ENCODE measurements at regions not wholly inside any gene's neighbourhood (a gene's known extent, or its start where the extent isn't known, plus 50 kb on each side); places are given as distances from the start of the nearest gene placed in this dataset.

DNA sequence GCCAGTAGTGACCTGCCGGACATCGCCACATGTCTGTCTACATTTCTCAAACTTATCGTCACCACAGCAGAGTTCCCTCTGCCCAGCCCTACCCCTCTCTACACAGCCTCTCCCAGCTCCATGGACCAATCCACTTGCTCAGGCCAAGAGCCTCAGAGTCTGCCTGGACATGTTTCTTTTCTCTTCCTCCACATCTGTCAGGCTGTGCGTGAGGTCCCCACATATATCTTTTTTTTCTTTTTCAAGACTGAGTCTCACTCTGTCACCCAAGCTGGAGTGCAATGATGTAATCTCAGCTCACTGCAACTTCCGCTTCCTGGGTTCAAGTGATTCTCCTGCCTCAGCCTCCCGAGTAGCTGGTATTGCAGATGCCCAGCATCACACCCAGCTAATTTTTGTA, 62.7 kb upstream of the GGTA1 start:
- peak in 6 of 8 experiments; percentile 5 to 61 (median 19) for ATAC-seq (replicated peaks in 6 of 8)
- no peak overlapping the region for H3K27ac ChIP-seq
- WGBS, 10 experiments = 20 to 100% (median 86%) methylated on average over 1 to 6 of the region's 6 CpGs; no CpG with 5 or more reads in 3 of the 10 experiments
- no peak overlapping the region for H3K4me3 ChIP-seq
- peaks cover 20 to 21% of the 10 kb centered on the region in 2 donors for H3K4me1 ChIP-seq (replicated peaks in 1 of 2)
- in situ Hi-C loops (cut with MboI; ENCODE audit: low pct_unique_long_range_greater_than_20kb in 2 of 9, low sequenced_read_pairs in 9 of 9, unreplicated experiment in 9 of 9) = loop anchor here in 2 of 9 experiments (25.0 kb wide), 2 partner anchors 125 to 425 kb away; no protein-coding TSS in a partner anchor

DNA sequence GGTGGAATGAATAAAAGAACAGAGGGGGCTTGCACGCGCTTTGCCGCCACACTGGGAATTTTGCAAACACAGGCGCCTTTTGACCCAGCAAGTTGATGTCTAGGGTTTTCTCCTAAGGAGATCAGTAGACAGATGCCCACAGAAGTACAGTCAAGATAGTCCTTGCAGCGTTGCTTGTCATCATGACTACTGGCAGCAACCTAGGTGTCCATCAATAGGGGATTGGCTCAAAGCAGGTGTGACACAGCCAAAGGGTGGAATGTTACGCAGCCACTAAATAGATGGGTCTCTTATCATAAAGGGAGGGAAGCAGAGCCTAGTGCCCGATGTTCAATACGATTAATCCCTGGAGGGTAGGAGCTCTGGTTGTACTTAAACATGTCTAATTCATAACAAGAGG, 63.8 kb upstream of the GGTA1 start:
- in situ Hi-C loops (cut with MboI; ENCODE audit: low pct_unique_long_range_greater_than_20kb in 2 of 9, low sequenced_read_pairs in 9 of 9, unreplicated experiment in 9 of 9) = loop anchor here in 2 of 9 experiments (25.0 kb wide), 2 partner anchors 124 to 424 kb away; no protein-coding TSS in a partner anchor
- H3K4me3 ChIP-seq = no peak overlapping the region
- 51 to 100% (median 85%) methylated on average over 1 to 7 of the region's 8 CpGs; no CpG with 5 or more reads in 3 of the 10 experiments for WGBS, 10 experiments
- H3K27ac ChIP-seq = no peak overlapping the region
- peaks cover 22 to 25% of the 10 kb centered on the region in 2 donors for H3K4me1 ChIP-seq (replicated peaks in 1 of 2)
- no peak for ATAC-seq (replicated peaks in 6 of 8)

DNA sequence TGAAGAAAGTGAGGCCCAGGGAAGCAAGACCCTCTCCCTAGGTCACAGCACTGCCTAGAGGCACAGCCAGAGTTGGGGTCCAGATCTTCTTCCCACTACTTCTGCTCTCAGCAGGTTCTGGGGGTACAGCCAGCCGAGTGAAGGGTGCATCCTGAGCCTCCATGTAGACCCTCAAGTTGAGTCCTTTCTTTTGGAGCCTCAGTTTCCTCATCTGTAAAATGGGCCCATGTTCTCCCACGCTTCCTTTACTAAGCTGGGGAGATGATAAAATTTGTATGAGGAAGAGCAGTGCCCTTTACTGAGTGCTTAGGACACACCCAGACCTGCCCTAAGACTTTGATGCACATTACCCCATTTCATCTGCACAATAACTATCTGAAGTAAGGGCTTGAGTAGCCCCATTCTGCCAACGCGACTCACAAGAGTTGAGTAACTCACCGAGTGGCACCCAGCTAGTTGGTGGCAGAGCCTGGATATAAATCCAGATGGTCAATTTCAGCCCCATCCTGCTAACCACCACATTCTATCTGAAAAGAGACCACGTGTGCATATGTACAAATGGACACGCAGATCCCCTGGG, 64.3 kb upstream of the GGTA1 start:
- in situ Hi-C loops (cut with MboI; ENCODE audit: low pct_unique_long_range_greater_than_20kb in 2 of 9, low sequenced_read_pairs in 9 of 9, unreplicated experiment in 9 of 9) = loop anchor here in 2 of 9 experiments (25.0 kb wide), 2 partner anchors 123 to 423 kb away; no protein-coding TSS in a partner anchor
- Histone ChIP-seq H3K4me3 (no peak overlapping the region), H3K4me1 (replicated peaks in 1 of 2) (peaks cover 27 to 30% of the 10 kb centered on the region in 2 donors), H3K27ac (no peak overlapping the region)
- WGBS, 10 experiments = 60 to 100% (median 87%) methylated on average over 1 to 6 of the region's 7 CpGs; no CpG with 5 or more reads in 6 of the 10 experiments
- no peak for ATAC-seq (replicated peaks in 6 of 8)

DNA sequence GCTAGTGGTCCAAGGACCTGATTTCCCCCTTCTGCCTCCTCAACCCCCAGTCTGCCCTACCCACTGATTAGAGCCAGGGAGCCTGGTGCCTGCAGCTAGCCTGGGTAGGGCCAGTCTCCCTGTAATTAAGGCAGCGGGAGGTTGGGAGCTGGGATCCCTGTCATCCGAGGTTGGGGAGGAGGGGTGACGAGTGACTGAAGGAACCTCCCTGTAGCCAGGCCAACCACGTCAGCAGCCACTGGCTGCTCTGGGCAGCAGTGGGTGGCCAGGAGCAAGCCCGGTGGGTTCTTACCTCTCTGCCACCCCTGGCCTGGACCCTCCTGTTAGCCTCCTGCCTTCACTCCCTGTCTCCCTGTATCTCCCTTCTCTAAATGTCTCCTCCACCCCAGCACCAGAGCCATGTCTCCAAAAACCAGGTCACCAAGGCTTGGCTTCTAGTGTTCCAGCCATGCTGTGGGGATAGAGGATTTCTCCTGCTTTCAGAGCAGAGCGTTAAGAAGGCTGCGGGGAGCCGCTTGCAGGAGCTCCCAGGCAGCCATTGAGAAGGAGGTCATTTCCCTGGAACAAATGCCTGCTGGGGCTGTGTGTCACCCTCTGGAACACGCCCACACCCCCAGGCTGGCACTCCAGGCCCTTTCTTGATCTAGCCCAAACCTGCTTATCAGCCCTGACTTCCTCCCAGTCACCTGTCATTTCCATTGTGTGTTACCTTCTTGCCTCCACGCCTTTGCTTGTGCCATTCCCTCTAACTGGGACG, 65.0 kb upstream of the GGTA1 start:
- no peak overlapping the region for H3K27ac ChIP-seq
- H3K4me1 ChIP-seq (replicated peaks in 1 of 2) = peaks cover 29 to 34% of the 10 kb centered on the region in 2 donors
- in situ Hi-C loops (cut with MboI; ENCODE audit: low pct_unique_long_range_greater_than_20kb in 2 of 9, low sequenced_read_pairs in 9 of 9, unreplicated experiment in 9 of 9) = loop anchor here in 2 of 9 experiments (25.0 kb wide), 2 partner anchors 123 to 423 kb away; no protein-coding TSS in a partner anchor
- 46 to 97% (median 86%) methylated on average over 1 to 5 of the region's 11 CpGs; no CpG with 5 or more reads in 3 of the 10 experiments for WGBS, 10 experiments
- H3K4me3 ChIP-seq = no peak overlapping the region
- no peak for ATAC-seq (replicated peaks in 6 of 8)

DNA sequence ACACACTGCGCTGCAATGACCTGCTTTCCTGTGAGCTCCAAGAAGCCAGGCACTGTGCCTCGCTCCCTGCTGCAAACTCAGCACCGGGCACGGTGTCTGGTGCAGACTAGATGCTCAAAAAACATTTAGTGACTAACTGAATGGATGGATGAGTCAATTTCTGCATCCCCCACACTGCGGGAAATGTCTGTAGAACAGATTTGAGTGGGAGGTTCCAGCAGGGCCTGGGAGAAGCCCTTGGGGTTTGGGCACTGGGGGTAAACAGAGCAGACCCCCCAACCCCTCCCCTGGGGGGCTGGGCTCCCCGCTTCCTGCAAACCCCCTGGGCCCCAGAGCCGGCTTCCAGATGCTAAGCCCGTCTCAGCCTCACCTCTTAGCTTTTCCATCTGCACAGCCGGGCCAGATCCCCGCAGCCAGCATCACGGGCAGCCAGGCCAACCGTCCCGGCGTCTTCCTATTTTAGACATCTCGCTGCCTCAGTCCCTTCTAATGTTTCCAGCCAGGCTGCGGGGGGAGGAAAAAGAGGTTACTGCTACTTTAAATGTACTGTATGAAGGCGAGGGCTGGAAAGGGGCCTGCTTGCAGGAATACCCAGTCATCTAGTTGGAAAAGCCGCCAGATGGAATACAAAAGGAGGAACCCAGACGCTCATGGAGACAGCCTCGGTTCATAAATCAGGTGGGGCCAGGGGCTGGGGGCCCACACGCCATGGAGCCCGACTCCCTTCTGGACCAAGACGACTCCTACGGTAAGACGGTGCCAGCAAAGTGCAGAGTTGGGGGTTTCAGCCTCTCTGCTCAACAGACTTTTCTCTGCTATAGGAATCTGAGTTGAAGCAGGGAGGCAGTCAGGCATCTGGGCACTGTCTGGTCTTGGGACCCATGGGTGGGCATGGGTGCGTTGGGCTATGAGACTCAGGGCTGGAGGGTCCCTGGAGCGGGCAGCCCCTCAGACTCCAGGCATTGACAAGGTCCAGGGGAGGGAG, 67.1 kb upstream of the GGTA1 start:
- in situ Hi-C loops (cut with MboI; ENCODE audit: low pct_unique_long_range_greater_than_20kb in 2 of 9, low sequenced_read_pairs in 9 of 9, unreplicated experiment in 9 of 9) = loop anchor here in 2 of 9 experiments (25.0 kb wide), 2 partner anchors 121 to 421 kb away; no protein-coding TSS in a partner anchor
- Histone ChIP-seq H3K27ac (peak overlapping the region; percentile 23 to 31), H3K4me1 (replicated peaks in 1 of 2) (peaks cover 29 to 34% of the 10 kb centered on the region in 2 donors), H3K4me3 (no peak overlapping the region)
- 0 to 80% (median 25%) methylated on average over 1 to 12 of the region's 27 CpGs; no CpG with 5 or more reads in 2 of the 10 experiments for WGBS, 10 experiments
- peak in 5 of 8 experiments; percentile 55 to 79 (median 67) for ATAC-seq (replicated peaks in 6 of 8)

DNA sequence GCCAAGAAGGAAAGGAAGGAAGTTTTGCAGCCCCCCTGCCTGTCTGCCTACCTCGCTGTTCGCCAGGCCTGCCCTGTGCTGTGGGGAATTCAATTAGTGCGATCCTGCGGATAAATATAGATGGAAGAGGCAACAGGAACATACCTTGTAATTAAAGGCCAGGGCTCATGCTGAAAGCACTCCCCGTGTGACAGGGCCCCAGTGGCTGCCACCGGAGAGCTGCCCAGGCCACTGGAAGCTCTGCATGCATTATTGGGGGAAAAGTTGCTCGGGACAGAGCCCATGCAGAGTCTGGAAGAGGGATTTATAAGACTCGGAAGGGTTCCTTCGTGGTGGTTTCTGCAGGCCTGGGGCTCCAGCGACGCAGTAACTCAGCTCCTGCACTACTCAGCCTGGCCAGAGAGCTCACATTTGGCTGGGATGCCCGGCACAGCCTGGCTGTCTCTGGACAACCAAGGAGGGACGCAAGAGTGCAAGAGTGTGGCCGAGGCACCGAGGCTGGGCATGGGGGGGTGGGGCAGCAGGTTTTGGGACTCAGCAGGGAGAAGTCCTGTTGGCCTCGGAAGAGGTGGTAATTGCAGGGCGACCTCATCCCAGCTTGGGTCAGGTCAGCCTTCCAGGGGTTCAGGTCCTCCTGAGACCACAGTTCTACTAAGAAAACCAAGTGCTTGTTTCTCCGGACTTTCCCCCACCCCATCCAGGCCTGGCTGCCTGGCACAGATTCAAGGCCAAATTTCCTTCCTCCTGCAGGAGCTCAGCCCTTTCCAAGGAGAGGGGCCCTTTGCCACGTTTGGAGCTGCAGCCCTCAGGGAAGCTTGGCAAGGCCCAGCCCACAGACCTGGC, 68.1 kb upstream of the GGTA1 start:
- peak in 5 of 8 experiments; percentile 32 to 49 (median 38) for ATAC-seq (replicated peaks in 6 of 8)
- Histone ChIP-seq H3K4me1 (replicated peaks in 1 of 2) (peaks cover 29 to 34% of the 10 kb centered on the region in 2 donors), H3K4me3 (no peak overlapping the region), H3K27ac (peak overlapping the region; percentile 23 to 31)
- in situ Hi-C loops (cut with MboI; ENCODE audit: low pct_unique_long_range_greater_than_20kb in 2 of 9, low sequenced_read_pairs in 9 of 9, unreplicated experiment in 9 of 9) = loop anchor here in 2 of 9 experiments (25.0 kb wide), 2 partner anchors 120 to 420 kb away; no protein-coding TSS in a partner anchor
- WGBS, 10 experiments = 8 to 100% (median 50%) methylated on average over 1 to 7 of the region's 19 CpGs; no CpG with 5 or more reads in 2 of the 10 experiments

DNA sequence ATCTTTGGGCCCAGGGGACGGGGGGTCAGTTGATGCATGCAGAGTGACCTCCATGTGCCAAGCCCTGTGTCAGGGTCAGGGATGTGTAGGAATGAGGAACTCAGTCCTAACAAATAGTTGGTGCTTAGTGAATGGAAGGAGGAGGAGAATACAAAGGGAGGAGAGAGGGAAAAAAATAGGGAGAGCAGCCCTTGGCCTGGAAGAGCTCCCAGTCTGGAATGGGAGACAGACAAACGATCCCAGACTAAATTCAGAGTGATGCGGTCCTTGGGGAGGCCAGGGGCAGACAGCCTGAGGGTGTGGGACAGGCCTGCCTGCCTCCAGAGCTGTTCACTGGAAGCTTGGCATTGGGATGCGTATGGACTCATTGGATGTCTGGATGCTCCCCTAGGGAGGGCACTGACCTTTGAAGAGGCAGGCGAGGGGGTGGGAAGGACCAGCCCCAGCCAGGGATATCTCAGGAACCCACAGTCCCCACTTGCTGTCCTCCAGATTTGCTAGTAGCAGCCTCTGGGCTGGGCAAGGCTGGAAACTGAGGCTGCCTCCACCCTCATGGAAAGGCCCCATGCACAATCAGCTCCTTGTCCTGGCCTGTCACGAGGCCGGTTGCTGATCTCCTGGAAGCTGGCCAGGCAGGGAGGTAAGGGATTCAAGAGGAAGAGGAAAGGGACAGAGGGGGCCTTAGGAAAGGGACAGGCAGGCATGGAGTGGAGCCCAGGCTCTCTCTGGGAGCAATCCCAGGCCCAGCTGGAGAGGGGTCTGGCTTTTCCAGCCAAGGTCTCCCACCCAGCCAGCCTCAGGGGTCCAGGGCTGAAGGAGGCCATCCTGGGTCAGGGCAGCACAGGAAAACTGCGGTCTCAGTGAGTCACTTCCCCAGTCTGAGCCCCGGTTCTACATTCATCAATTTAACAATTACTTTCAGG, 69.0 kb upstream of the GGTA1 start:
- 8 to 92% (median 30%) methylated on average over 1 to 2 of the region's 9 CpGs; no CpG with 5 or more reads in 4 of the 10 experiments for WGBS, 10 experiments
- in situ Hi-C loops (cut with MboI; ENCODE audit: low pct_unique_long_range_greater_than_20kb in 2 of 9, low sequenced_read_pairs in 9 of 9, unreplicated experiment in 9 of 9) = loop anchor here in 2 of 9 experiments (25.0 kb wide), 2 partner anchors 119 to 419 kb away; no protein-coding TSS in a partner anchor
- peaks cover 29 to 35% of the 10 kb centered on the region in 2 donors for H3K4me1 ChIP-seq (replicated peaks in 1 of 2)
- ATAC-seq (replicated peaks in 6 of 8) = peak in 2 of 8 experiments; percentile 22 to 54
- H3K4me3 ChIP-seq = no peak overlapping the region
- no peak overlapping the region for H3K27ac ChIP-seq

DNA sequence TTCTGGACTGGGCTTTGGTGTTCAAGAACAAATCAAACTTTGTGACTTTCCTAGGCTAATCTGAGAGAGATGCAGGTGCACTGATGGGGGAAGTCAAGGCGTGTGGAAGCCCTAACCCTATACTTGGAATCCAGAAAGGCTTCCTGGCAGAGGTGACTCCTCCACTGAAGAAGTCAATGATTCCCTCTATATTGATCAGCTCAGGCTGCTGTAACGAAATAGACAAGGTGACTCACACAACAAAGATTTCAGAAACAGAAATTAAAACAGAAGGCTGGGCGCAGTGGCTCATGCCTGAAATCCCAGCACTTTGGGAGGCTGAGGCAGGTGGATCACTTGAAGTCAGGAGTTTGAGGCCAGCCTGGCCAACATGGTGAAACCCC, 69.6 kb upstream of the GGTA1 start:
- in situ Hi-C loops (cut with MboI; ENCODE audit: low pct_unique_long_range_greater_than_20kb in 2 of 9, low sequenced_read_pairs in 9 of 9, unreplicated experiment in 9 of 9) = loop anchor here in 2 of 9 experiments (25.0 kb wide), 2 partner anchors 118 to 418 kb away; no protein-coding TSS in a partner anchor
- Histone ChIP-seq H3K4me3 (no peak overlapping the region), H3K4me1 (replicated peaks in 1 of 2) (peaks cover 34 to 42% of the 10 kb centered on the region in 2 donors), H3K27ac (no peak overlapping the region)
- 39 to 100% (median 80%) methylated on average over 1 to 3 of the region's 3 CpGs; no CpG with 5 or more reads in 3 of the 10 experiments for WGBS, 10 experiments
- no peak for ATAC-seq (replicated peaks in 6 of 8)

DNA sequence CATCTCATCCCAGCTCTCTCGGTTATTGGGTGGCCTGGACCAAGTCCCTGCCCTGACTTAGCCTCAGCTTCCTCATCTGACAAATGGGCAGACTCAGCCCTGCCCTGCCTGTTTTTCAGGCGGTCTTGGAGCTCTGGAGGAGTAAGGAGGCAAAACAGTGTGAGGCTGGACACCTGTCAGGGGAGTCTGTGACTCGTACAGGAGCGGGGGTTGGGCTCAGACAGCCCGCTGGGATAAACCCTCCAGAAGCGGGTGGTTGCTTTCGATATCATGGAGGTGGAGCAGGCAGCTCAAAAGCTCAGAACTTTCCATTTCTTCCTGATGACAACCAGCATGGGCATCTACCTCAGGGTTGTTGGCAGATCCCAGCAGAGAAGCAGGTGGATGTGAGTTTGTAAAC, 72.9 kb upstream of the GGTA1 start:
- in situ Hi-C loops (cut with MboI; ENCODE audit: low pct_unique_long_range_greater_than_20kb in 2 of 9, low sequenced_read_pairs in 9 of 9, unreplicated experiment in 9 of 9) = loop anchor here in 2 of 9 experiments (25.0 kb wide), 2 partner anchors 115 to 415 kb away; no protein-coding TSS in a partner anchor
- Histone ChIP-seq H3K27ac (no peak overlapping the region), H3K4me1 (replicated peaks in 1 of 2) (peaks cover 39 to 51% of the 10 kb centered on the region in 2 donors), H3K4me3 (no peak overlapping the region)
- WGBS, 10 experiments = 70 to 100% (median 76%) methylated on average over 1 to 4 of the region's 7 CpGs; no CpG with 5 or more reads in 6 of the 10 experiments
- ATAC-seq (replicated peaks in 6 of 8) = no peak

DNA sequence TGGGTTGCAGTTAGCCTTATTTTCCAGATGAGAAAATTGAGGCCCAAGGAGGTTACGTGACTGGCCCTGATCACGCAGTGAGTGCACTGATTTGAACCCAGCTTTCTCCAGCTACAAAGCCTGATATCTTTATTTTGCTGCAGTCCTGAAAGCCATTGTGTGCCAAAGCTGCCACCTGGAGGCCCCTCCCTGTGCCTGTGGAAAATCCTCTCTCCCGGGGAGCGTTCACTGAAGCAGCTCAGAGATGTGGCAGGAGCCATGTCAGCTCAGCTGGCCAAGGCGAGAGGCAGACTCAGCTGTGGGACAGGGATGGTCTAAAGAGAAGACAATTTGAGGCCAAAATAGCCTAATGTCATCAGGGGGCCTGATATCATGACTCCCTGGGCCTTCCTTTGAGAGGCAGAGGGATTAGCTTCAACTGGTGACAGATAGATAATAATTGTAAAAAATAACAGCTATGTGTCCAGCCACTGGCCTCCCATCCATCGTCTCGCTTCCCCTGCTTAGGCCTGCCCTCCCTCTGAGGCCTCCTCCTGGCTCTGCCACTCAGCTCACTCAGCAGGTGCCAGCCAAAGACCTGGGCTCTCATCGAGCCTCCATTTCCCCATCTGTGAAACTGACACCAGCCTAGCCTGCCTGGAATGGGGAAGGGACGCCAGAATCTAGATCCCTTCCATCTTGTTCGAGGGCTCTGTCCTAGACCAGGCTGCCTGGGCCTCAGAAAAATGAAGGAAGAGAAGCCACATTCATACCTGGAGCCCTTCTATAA, 74.3 kb upstream of the GGTA1 start:
- 64 to 100% (median 83%) methylated on average over 1 to 5 of the region's 10 CpGs; no CpG with 5 or more reads in 1 of the 10 experiments for WGBS, 10 experiments
- in situ Hi-C loops (cut with MboI; ENCODE audit: low pct_unique_long_range_greater_than_20kb in 2 of 9, low sequenced_read_pairs in 9 of 9, unreplicated experiment in 9 of 9) = loop anchor here in 2 of 9 experiments (25.0 kb wide), 2 partner anchors 113 to 413 kb away; no protein-coding TSS in a partner anchor
- Histone ChIP-seq H3K27ac (no peak overlapping the region), H3K4me3 (no peak overlapping the region), H3K4me1 (replicated peaks in 1 of 2) (peaks cover 33 to 45% of the 10 kb centered on the region in 2 donors)
- ATAC-seq (replicated peaks in 6 of 8) = peak in 5 of 8 experiments; percentile 12 to 42 (median 32)
